ENCODE measurements at regions not wholly inside any gene's neighbourhood (a gene's known extent, or its start where the extent isn't known, plus 50 kb on each side); places are given as distances from the start of the nearest gene placed in this dataset.

DNA sequence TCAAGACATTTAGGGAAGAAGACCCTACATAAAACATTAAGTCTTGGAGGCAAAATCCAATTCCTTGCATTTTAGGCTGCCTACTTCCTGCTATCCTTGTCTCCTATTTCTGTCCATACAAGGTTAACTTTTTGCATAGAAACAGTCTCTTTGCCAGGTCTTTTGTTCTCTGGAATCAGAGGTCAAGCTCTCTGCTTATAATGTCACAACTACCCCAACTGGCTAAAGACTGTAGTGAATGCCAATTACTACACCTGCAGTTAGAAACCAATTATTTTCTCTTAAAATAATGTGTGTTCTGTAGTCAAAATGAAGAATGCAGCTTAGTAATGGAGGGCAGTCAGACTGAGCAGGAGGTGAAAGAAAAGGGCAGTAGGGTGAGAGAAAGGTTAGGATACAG is 856.2 kb downstream of the TUSC7 start:
- no peak overlapping the region for H3K27ac ChIP-seq
- DNase-seq (ENCODE audit: extremely low spot score in 2 of 2), result no peak
- TF ChIP-seq POLR2AphosphoS5 (IDR thresholded peaks at IDR 0.05; ENCODE audit: insufficient read depth in 1 of 2, low read depth in 1 of 2) (no peak), POLR2A (IDR thresholded peaks at IDR 0.05) (no peak)
- TF ChIP-seq, protein P1, sequence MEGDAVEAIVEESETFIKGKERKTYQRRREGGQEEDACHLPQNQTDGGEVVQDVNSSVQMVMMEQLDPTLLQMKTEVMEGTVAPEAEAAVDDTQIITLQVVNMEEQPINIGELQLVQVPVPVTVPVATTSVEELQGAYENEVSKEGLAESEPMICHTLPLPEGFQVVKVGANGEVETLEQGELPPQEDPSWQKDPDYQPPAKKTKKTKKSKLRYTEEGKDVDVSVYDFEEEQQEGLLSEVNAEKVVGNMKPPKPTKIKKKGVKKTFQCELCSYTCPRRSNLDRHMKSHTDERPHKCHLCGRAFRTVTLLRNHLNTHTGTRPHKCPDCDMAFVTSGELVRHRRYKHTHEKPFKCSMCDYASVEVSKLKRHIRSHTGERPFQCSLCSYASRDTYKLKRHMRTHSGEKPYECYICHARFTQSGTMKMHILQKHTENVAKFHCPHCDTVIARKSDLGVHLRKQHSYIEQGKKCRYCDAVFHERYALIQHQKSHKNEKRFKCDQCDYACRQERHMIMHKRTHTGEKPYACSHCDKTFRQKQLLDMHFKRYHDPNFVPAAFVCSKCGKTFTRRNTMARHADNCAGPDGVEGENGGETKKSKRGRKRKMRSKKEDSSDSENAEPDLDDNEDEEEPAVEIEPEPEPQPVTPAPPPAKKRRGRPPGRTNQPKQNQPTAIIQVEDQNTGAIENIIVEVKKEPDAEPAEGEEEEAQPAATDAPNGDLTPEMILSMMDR (IDR thresholded peaks at IDR 0.05), result no peak
- H3K9me3 ChIP-seq, result no peaks in the 10 kb centered on the region
- no peaks in the 10 kb centered on the region for H3K4me1 ChIP-seq
- no peaks in the 10 kb centered on the region for H3K36me3 ChIP-seq
- intact Hi-C loops (cut with DNase I), result no loop called here
- no peaks in the 10 kb centered on the region for H3K27me3 ChIP-seq
- H3K4me3 ChIP-seq, result no peak overlapping the region

DNA sequence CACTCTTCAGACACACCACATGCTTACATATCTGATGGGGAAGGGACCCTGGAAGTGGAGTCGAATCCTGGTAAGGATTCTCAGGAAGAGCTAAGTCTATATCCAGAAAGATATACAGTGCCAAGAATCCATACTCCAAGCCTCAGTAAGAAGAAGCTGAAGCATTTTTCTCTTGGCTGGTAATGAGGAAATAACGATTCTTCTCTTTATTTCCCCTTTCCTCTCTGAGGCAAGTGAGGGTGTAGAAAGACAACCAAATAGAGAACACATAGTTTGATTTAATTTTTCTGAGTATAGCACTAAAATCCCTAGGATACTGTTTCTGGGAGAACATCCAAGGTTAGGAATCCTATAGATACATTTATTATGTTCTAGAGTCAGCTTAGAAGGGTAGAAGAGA is 857.3 kb downstream of the TUSC7 start:
- H3K36me3 ChIP-seq, result no peaks in the 10 kb centered on the region
- no peaks in the 10 kb centered on the region for H3K9me3 ChIP-seq
- no peaks in the 10 kb centered on the region for H3K4me1 ChIP-seq
- intact Hi-C loops (cut with DNase I), result no loop called here
- DNase-seq (ENCODE audit: extremely low spot score in 2 of 2), result no peak
- H3K27me3 ChIP-seq, result no peaks in the 10 kb centered on the region
- no peak overlapping the region for H3K27ac ChIP-seq
- TF ChIP-seq POLR2A (IDR thresholded peaks at IDR 0.05) (no peak), POLR2AphosphoS5 (IDR thresholded peaks at IDR 0.05; ENCODE audit: insufficient read depth in 1 of 2, low read depth in 1 of 2) (no peak)
- TF ChIP-seq, protein P1 (IDR thresholded peaks at IDR 0.05), result no peak
- H3K4me3 ChIP-seq, result no peak overlapping the region

DNA sequence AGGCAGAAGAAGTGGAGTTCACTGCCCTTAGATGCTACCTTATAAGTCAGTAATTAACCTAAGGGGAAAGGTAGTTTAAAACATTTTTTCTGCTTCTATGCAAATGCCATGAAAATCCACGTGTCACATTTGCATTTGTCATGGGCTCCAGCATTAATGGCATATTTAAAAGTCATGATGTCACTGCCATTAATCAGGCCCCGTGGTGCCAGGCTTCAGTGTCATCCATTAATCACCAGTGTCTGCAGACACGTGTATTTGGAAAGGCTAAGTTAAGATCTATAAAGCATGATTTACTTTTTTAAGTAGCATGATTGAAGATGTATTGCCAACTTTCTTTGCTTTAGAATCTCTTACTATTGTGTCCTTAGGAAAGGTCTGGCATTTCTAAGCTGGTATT is 857.8 kb downstream of the TUSC7 start:
- H3K36me3 ChIP-seq, result no peaks in the 10 kb centered on the region
- H3K4me3 ChIP-seq, result no peak overlapping the region
- DNase-seq (ENCODE audit: extremely low spot score in 2 of 2), result no peak
- no peak overlapping the region for H3K27ac ChIP-seq
- no peaks in the 10 kb centered on the region for H3K9me3 ChIP-seq
- TF ChIP-seq POLR2A (IDR thresholded peaks at IDR 0.05) (no peak), POLR2AphosphoS5 (IDR thresholded peaks at IDR 0.05; ENCODE audit: insufficient read depth in 1 of 2, low read depth in 1 of 2) (no peak)
- TF ChIP-seq, protein P1 (IDR thresholded peaks at IDR 0.05), result no peak
- H3K4me1 ChIP-seq, result no peaks in the 10 kb centered on the region
- no peaks in the 10 kb centered on the region for H3K27me3 ChIP-seq
- intact Hi-C loops (cut with DNase I), result no loop called here

DNA sequence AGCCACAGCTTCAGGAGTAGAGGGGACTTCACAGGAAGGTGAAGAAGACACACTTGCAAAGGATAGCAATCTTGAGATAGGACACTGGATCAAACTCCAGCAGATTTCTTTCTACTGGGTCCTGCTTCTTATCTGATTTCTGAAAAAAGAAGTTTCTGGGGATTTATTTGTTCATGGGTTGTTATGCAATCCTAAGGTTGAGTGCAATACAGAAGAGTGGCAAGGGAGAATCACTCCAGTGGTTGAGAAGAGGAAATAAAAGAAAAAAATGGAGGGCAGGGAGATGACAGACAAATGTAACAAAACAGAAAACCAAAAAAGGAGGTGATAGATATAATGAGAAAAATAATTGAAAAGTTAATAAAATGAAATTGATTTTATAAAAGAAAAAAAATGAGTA is 858.3 kb downstream of the TUSC7 start:
- Histone ChIP-seq H3K4me3 (no peak overlapping the region), H3K36me3 (no peaks in the 10 kb centered on the region), H3K27me3 (no peaks in the 10 kb centered on the region)

DNA sequence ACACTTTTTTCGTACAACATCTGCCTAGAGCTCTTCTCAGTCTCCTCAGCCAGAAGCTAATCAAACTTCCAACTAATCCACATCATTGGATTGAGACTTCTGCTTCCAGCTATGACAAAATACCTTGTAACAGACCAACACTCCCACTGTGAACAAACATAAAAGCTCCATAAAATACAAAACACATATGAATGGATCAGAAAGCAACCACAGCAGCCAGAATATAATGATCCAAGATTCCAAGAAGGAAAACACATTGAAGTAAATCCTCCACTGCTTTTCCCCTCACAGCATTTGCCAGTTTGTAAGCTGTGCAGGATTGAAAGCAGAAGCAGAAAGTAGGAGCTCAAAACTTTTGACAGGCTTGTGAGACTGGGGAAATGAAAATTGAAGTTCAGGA is 863.2 kb downstream of the TUSC7 start:
- Histone ChIP-seq H3K4me3 (no peak overlapping the region), H3K9me3 (no peaks in the 10 kb centered on the region), H3K27ac (no peak overlapping the region), H3K4me1 (no peaks in the 10 kb centered on the region), H3K27me3 (no peaks in the 10 kb centered on the region), H3K36me3 (no peaks in the 10 kb centered on the region)
- intact Hi-C loops (cut with DNase I), result no loop called here
- no peak for DNase-seq (ENCODE audit: extremely low spot score in 2 of 2)
- TF ChIP-seq, protein P1 (IDR thresholded peaks at IDR 0.05), result no peak
- TF ChIP-seq POLR2A (IDR thresholded peaks at IDR 0.05) (no peak), POLR2AphosphoS5 (IDR thresholded peaks at IDR 0.05; ENCODE audit: insufficient read depth in 1 of 2, low read depth in 1 of 2) (no peak)

More for the DNA sequence above, 858.3 kb downstream of the TUSC7 start:
- H3K4me1 ChIP-seq, result no peaks in the 10 kb centered on the region
- intact Hi-C loops (cut with DNase I), result no loop called here
- DNase-seq (ENCODE audit: extremely low spot score in 2 of 2), result no peak
- no peaks in the 10 kb centered on the region for H3K9me3 ChIP-seq
- H3K27ac ChIP-seq, result no peak overlapping the region
- TF ChIP-seq POLR2AphosphoS5 (IDR thresholded peaks at IDR 0.05; ENCODE audit: insufficient read depth in 1 of 2, low read depth in 1 of 2) (no peak), POLR2A (IDR thresholded peaks at IDR 0.05) (no peak)
- TF ChIP-seq, protein P1 (IDR thresholded peaks at IDR 0.05), result no peak
